ENCODE measurements at regions not wholly inside any gene's neighbourhood (a gene's known extent, or its start where the extent isn't known, plus 50 kb on each side); places are given as distances from the start of the nearest gene placed in this dataset.

DNA sequence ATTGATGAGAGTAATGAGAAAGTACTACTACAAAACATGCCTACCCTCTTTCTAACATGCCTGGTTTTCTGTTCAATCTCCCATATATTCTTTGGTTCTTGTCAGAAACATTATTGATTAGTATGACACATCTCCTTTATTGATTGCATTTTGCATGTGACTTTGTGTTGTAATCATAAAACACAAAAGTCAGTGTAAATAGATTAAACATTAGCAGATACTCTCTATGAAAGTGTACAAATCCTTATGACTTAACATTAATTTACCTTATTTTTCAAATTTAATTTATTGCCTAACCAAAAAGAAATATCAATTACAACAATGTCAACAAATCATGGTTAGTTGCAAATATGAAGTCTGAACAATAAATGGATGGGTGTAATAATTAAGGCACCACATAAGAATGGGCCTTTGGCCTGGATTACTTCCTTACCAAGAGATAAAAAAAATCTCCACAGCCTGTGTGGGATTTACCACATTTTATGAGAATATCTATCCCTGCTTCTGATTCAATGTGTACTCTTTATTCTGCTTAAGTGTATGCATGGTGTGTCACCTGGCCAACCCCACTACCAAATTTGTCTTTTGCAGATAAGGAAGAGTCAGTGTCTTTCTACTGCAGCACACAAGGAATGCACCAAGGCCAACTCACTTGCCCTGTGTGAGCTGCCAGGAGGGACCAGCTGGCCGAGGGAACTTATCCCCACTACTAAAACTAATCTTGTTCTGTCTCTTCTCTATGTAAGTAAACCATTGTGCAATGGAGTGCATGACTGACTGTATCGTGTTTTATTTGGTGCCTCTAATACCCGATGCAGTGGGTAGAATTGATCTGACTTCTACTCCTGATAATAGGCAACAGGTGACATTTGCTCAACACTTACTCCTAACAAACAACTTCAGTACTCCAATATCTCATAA is 1001.9 kb upstream of the CDH10 start:
- Mint-ChIP-seq H3K36me3 (ENCODE audit: insufficient read depth in 2 of 2) (no peaks in the 10 kb centered on the region), H3K27me3 (ENCODE audit: low read depth) (no peaks in the 10 kb centered on the region), H3K4me1 (ENCODE audit: low read depth) (no peaks in the 10 kb centered on the region), H3K27ac (no peak overlapping the region), H3K9me3 (peaks cover 10 to 11% of the 10 kb centered on the region in 2 donors), H3K4me3 (no peak overlapping the region)
- ATAC-seq (replicated peaks in 1 of 2) = no peak
- no peak for DNase-seq

DNA sequence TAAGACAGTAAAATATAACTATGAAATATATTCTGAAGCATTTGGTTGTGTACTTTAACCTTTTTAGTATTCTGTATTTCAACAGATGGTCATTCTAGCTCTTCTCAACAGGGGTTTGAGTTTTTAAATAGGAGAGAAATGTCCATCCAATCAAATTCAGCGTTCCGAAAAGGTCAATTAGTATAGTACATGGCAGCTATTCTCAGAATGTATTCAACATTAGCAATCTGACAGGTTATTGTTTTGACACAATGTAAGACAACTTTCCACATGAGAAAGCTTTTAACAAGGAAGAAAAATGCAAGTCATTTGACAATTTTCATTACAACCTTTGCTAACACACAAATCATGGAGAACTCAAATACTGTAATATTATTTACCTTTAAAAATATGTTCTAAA is 996.3 kb upstream of the CDH10 start:
- H3K9me3 Mint-ChIP-seq = peaks cover 7 to 11% of the 10 kb centered on the region in 2 donors
- H3K4me1 Mint-ChIP-seq (ENCODE audit: low read depth) = no peaks in the 10 kb centered on the region
- no peaks in the 10 kb centered on the region for H3K27me3 Mint-ChIP-seq (ENCODE audit: low read depth)
- no peak for DNase-seq
- ATAC-seq (replicated peaks in 1 of 2) = no peak
- peaks cover 3 to 4% of the 10 kb centered on the region in 2 donors for H3K36me3 Mint-ChIP-seq (ENCODE audit: insufficient read depth in 2 of 2)
- no peak overlapping the region for H3K4me3 Mint-ChIP-seq
- H3K27ac Mint-ChIP-seq = no peak overlapping the region

DNA sequence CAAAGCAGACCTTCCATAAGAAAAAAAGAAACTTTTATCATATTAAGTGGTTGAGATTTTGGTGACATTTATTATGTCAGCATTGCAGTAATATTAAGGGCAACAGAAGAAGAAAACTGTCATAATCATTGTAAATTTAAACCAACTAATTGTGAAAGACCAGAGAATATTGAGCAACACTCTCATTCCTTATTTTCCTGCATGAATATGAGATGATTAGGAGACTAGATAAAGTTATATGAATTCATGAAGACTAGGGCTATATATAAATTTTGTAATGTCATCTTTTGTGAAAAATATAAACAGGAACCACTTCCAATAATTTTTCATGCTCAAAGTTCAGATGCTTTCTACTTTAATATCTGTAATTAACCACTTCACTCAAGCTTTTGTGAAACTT is 974.5 kb upstream of the CDH10 start:
- Mint-ChIP-seq H3K9me3 (peaks cover 2 to 5% of the 10 kb centered on the region in 2 donors), H3K27ac (no peak overlapping the region), H3K4me1 (ENCODE audit: low read depth) (no peaks in the 10 kb centered on the region), H3K36me3 (ENCODE audit: insufficient read depth in 2 of 2) (peaks cover 1 to 3% of the 10 kb centered on the region in 2 donors), H3K4me3 (no peak overlapping the region), H3K27me3 (ENCODE audit: low read depth) (no peaks in the 10 kb centered on the region)
- DNase-seq (no peak), ATAC-seq (replicated peaks in 1 of 2) (no peak)

DNA sequence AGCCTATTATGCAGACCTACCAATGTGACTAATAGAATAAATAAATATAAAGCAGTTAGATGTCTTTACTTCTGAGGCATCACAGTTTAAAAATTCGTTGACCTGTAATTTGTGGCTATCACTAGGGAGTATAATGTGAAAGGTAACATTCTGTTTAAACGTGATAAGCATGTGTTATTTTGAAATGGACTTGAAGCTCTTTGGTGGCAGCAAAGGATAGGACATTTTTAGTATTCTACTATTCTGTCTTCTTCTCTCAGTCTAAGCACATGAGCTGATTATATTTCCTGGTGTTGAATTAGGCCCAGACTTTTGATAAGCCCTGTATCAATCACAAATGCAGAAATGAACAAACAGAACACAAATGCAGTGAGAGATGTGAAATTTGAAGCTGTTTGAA is 974.0 kb upstream of the CDH10 start:
- DNase-seq = no peak
- Mint-ChIP-seq H3K4me3 (no peak overlapping the region), H3K36me3 (ENCODE audit: insufficient read depth in 2 of 2) (peaks cover 1 to 3% of the 10 kb centered on the region in 2 donors), H3K9me3 (peaks cover 2 to 4% of the 10 kb centered on the region in 2 donors), H3K27me3 (ENCODE audit: low read depth) (no peaks in the 10 kb centered on the region), H3K4me1 (ENCODE audit: low read depth) (no peaks in the 10 kb centered on the region), H3K27ac (no peak overlapping the region)
- ATAC-seq (replicated peaks in 1 of 2) = no peak

DNA sequence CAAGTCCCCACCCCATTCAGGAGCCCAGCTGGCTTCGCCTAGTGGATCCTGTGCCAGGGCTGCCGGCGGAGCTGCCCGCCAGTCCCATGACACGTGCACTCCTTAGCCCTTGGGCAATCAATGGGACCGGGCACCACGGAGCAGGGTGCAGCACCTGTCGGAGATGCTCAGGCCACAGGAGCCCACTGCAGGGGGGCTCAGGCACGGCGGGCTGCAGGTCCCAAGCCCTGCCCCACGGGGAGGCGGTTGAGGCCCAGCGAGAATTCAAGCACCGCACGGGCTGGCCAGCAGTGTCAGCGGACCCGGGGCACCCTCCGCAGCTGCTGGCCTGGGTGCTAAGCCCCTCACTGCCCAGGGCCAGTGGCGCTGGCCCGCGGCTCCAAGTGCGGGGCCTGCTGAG is 969.7 kb upstream of the CDH10 start:
- no peaks in the 10 kb centered on the region for H3K27me3 Mint-ChIP-seq (ENCODE audit: low read depth)
- no peaks in the 10 kb centered on the region for H3K4me1 Mint-ChIP-seq (ENCODE audit: low read depth)
- H3K4me3 Mint-ChIP-seq = no peak overlapping the region
- no peak for ATAC-seq (replicated peaks in 1 of 2)
- DNase-seq = no peak
- H3K36me3 Mint-ChIP-seq (ENCODE audit: insufficient read depth in 2 of 2) = peaks cover 1% of the 10 kb centered on the region in 2 donors
- H3K27ac Mint-ChIP-seq = no peak overlapping the region
- H3K9me3 Mint-ChIP-seq = peaks cover 3 to 5% of the 10 kb centered on the region in 2 donors

DNA sequence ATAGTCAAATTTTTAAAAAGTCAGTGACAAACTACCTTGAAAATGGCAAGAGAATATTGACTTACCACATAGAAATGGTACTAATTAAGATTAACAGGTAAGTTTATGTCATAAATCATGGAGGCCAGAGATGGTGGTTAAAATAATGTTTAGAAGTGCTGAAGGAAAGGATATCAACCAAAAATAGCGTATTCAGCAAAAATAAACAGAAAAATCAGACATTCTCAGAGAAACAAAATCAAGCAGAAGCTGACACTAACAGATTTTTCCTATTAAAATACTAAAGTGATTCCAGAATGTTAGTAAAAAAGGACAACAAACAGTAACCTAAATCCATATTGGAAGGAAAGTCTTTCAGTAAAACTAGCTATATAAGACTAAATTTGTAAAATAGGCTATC is 959.9 kb upstream of the CDH10 start:
- Mint-ChIP-seq H3K27ac (no peak overlapping the region), H3K27me3 (ENCODE audit: low read depth) (no peaks in the 10 kb centered on the region), H3K36me3 (ENCODE audit: insufficient read depth in 2 of 2) (no peaks in the 10 kb centered on the region), H3K9me3 (peaks cover 8 to 14% of the 10 kb centered on the region in 2 donors), H3K4me3 (no peak overlapping the region), H3K4me1 (ENCODE audit: low read depth) (no peaks in the 10 kb centered on the region)
- ATAC-seq (replicated peaks in 1 of 2) (no peak), DNase-seq (no peak)

DNA sequence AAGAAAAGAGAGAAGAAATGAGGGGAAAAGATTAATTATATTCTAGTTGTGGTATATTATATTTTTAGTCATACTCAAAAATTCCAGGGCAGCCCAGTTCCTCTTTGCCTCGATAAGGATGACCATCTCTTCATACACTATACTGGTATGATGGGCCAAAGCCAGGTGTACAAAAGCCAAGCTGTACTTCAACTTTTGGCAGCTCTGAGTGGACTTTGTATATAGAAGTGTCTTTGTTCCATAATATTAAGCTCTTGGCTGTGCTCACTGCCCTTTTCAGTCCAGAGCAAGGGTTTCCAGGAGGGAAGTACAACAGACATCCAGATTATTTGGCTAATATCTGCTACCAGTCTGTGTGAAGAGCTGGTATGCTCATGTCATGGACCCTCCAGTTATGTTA is 934.3 kb upstream of the CDH10 start:
- Mint-ChIP-seq H3K36me3 (ENCODE audit: insufficient read depth in 2 of 2) (no peaks in the 10 kb centered on the region), H3K27ac (no peak overlapping the region), H3K9me3 (peaks cover 4 to 11% of the 10 kb centered on the region in 2 donors), H3K4me1 (ENCODE audit: low read depth) (no peaks in the 10 kb centered on the region), H3K27me3 (ENCODE audit: low read depth) (no peaks in the 10 kb centered on the region), H3K4me3 (no peak overlapping the region)
- ATAC-seq (replicated peaks in 1 of 2) (no peak), DNase-seq (no peak)

DNA sequence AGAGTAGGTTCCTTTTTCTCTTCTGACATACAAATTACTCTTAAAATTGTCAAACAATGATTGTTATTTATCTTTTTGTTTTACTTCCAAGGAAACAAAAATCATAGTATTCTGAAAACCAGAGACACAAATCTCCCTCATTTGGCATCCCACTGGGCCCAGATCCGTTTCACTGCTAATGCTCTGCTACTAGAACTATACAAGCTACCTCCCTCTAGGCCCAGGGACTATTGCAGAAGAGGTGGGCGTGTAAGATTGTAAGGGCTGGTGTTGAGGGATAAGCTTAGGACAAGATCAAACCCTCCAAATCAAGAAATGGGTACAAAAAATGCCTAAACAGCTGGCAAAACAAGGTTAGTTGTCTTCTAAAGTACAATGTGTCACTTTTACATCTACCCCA is 928.9 kb upstream of the CDH10 start:
- DNase-seq (no peak), ATAC-seq (replicated peaks in 1 of 2) (no peak)
- Mint-ChIP-seq H3K36me3 (ENCODE audit: insufficient read depth in 2 of 2) (no peaks in the 10 kb centered on the region), H3K4me1 (ENCODE audit: low read depth) (no peaks in the 10 kb centered on the region), H3K27ac (no peak overlapping the region), H3K4me3 (no peak overlapping the region), H3K27me3 (ENCODE audit: low read depth) (no peaks in the 10 kb centered on the region), H3K9me3 (peaks cover 0 to 13% of the 10 kb centered on the region in 2 donors)

DNA sequence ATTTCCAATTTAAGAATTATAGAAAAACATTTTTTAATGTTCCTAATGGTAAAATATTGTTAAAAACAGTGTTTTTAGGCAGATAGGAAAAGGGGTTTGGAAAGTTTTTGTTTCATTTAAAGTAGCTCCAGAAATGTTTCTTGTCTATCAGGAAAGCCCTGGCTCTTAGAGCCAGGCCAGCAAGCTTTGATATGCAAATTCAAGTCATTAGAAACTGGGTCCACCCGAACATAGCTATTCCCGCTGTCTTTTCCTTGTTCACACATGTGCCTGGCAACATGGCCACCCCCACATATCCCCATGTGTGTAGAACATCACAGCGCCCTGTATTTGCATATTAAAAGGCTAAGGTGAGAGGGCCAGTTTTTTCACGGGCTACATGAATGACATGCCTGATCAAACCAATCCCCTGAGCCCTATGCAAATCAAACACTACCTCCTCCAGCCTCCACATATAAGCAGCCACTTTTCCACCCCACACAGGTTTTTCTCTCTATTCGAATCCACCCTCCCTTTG is 925.3 kb upstream of the CDH10 start:
- Mint-ChIP-seq H3K27ac (no peak overlapping the region), H3K9me3 (peaks cover 5 to 6% of the 10 kb centered on the region in 2 donors), H3K27me3 (ENCODE audit: low read depth) (no peaks in the 10 kb centered on the region), H3K36me3 (ENCODE audit: insufficient read depth in 2 of 2) (no peaks in the 10 kb centered on the region), H3K4me3 (no peak overlapping the region), H3K4me1 (ENCODE audit: low read depth) (no peaks in the 10 kb centered on the region)
- DNase-seq = no peak
- no peak for ATAC-seq (replicated peaks in 1 of 2)

DNA sequence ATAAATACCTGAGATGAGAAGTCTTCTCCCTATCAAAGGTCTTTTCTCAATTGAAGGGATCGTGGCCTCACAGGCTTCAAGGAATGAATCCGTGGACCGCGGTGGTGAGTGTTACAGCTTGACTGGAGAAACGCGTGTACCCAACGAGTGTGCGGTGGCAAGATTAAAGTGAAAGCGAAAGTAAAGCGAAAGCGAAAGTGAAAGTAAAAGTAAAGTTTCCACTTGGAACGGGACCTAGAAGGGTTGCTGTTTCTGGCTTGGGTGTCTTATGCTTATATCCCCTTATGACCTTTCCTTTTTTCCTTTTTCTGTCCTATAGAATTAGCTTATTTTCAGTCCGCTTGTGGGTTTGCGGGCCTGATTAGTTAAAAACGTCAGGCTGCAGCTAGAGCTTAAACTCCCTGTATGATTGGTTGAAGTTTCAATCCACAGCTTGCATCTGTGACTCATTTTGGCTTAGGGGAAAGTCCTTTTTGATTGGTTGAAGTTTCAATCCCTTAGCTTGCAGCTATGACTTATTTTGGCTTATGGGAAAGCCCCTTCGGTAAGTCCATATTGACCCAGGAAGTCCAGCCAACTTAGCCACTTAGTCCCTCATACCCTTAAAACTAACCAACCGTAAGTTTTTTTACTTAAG is 924.3 kb upstream of the CDH10 start:
- peak overlapping the region; percentile 20 for H3K27ac Mint-ChIP-seq
- H3K4me1 Mint-ChIP-seq (ENCODE audit: low read depth) = no peaks in the 10 kb centered on the region
- no peaks in the 10 kb centered on the region for H3K27me3 Mint-ChIP-seq (ENCODE audit: low read depth)
- no peak overlapping the region for H3K4me3 Mint-ChIP-seq
- DNase-seq (no peak), ATAC-seq (replicated peaks in 1 of 2) (no peak)
- peaks cover 6 to 7% of the 10 kb centered on the region in 2 donors for H3K9me3 Mint-ChIP-seq
- no peaks in the 10 kb centered on the region for H3K36me3 Mint-ChIP-seq (ENCODE audit: insufficient read depth in 2 of 2)

DNA sequence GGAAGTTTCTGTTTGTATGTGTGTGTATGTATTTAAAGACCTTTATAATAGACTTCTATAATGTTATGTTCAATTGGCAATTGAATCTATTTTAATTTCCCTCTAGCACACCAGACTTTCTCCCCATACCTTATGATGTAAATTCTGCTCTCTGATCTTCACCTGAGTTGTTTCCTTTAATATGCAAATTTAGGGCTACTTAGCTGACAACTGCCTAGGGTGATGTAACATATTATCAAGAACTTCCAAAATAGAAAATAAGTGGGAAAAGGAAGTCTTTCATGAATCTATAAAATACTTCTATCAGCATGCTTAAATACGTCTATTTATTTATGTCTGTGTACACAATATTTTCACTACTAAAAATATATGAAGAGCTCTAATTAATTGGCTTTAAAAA is 923.5 kb upstream of the CDH10 start:
- Mint-ChIP-seq H3K27ac (no peak overlapping the region), H3K9me3 (peaks cover 3 to 11% of the 10 kb centered on the region in 2 donors), H3K4me1 (ENCODE audit: low read depth) (no peaks in the 10 kb centered on the region), H3K36me3 (ENCODE audit: insufficient read depth in 2 of 2) (peaks cover 0 to under 1% of the 10 kb centered on the region in 2 donors), H3K27me3 (ENCODE audit: low read depth) (no peaks in the 10 kb centered on the region), H3K4me3 (no peak overlapping the region)
- ATAC-seq (replicated peaks in 1 of 2) (no peak), DNase-seq (no peak)

DNA sequence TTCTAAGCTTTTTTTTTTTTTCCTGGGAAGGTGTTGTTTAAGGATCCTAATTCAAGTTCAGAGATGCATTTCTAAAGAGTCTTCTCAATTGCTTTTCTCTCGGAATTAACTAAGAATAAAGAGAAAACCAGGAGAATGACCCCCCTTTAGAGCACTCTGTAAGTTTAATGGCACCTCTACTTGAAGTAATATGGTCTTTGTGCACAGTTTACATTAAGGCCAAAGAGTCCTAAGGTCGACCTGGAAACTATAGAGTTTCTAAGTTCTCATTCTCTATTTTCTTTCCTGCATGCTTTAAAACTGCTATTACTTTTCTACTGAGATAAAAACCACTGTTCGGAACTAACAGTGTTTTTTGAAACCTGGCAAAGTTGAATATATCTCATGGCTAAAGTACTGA is 923.1 kb upstream of the CDH10 start:
- Mint-ChIP-seq H3K36me3 (ENCODE audit: insufficient read depth in 2 of 2) (peaks cover 0 to 2% of the 10 kb centered on the region in 2 donors), H3K4me1 (ENCODE audit: low read depth) (no peaks in the 10 kb centered on the region), H3K9me3 (peaks cover 3 to 11% of the 10 kb centered on the region in 2 donors), H3K27ac (no peak overlapping the region), H3K4me3 (no peak overlapping the region), H3K27me3 (ENCODE audit: low read depth) (no peaks in the 10 kb centered on the region)
- ATAC-seq (replicated peaks in 1 of 2) (no peak), DNase-seq (no peak)

DNA sequence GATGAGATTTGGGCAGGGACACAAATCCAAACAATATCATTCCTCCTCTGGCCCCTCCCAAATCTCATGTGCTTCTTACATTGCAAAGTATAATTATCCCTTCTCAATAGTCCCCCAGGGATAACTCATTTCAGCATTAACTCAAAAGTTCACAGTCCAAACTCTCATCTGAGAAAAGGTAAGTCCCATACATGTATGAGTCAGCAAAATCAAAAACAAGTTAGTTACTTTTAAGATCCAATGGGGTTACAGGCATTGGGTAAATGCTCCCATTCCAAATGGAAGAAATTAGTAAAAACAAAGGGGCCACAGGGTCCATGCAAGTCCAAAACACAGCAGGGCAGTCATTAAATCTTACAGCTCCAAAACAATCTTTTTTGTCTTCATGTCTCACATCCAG is 917.9 kb upstream of the CDH10 start:
- no peak overlapping the region for H3K4me3 Mint-ChIP-seq
- DNase-seq = no peak
- ATAC-seq (replicated peaks in 1 of 2) = no peak
- H3K4me1 Mint-ChIP-seq (ENCODE audit: low read depth) = no peaks in the 10 kb centered on the region
- H3K27me3 Mint-ChIP-seq (ENCODE audit: low read depth) = no peaks in the 10 kb centered on the region
- H3K36me3 Mint-ChIP-seq (ENCODE audit: insufficient read depth in 2 of 2) = peaks cover 0 to 4% of the 10 kb centered on the region in 2 donors
- no peak overlapping the region for H3K27ac Mint-ChIP-seq
- peaks cover 0 to 9% of the 10 kb centered on the region in 2 donors for H3K9me3 Mint-ChIP-seq

All from activated T-cell treated with anti-CD3 and anti-CD28 coated beads, Interleukin-2, amount 50 U/mL, for 72 hours (primary cell).